ENCODE measurements at regions not wholly inside any gene's neighbourhood (a gene's known extent, or its start where the extent isn't known, plus 50 kb on each side); places are given as distances from the start of the nearest gene placed in this dataset.
"Not testable (repeated sequence)": the region's sequence is repeated elsewhere in the genome, so short reads cannot be mapped to it uniquely, and the experiment has no call there.

GRCh38 chr6:81353262-81353661 is 399.2 kb downstream of the TENT5A start:
- Mint-ChIP-seq H3K36me3 (ENCODE audit: unreplicated experiment) (no peaks in the 10 kb centered on the region), H3K27ac (ENCODE audit: unreplicated experiment) (no peak overlapping the region), H3K4me3 (ENCODE audit: unreplicated experiment) (no peak overlapping the region), H3K9me3 (ENCODE audit: unreplicated experiment) (peaks cover 2% of the 10 kb centered on the region), H3K27me3 (ENCODE audit: unreplicated experiment) (peaks cover 5% of the 10 kb centered on the region), H3K4me1 (ENCODE audit: low read depth, unreplicated experiment) (no peaks in the 10 kb centered on the region)
- no peak for DNase-seq
- TF ChIP-seq CTCF (IDR thresholded peaks at IDR 0.05; ENCODE audit: partially characterized antibody, unreplicated experiment) = no peak

- not testable (repeated sequence) for H3K4me3 Mint-ChIP-seq (ENCODE audit: unreplicated experiment); H3K27me3 Mint-ChIP-seq (ENCODE audit: unreplicated experiment); H3K27ac Mint-ChIP-seq (ENCODE audit: unreplicated experiment); H3K36me3 Mint-ChIP-seq (ENCODE audit: unreplicated experiment); H3K4me1 Mint-ChIP-seq (ENCODE audit: low read depth, unreplicated experiment); H3K9me3 Mint-ChIP-seq (ENCODE audit: unreplicated experiment); DNase-seq
Observed at GRCh38 chr6:81344026-81344425, 408.5 kb downstream of the TENT5A start.

- no peak for TF ChIP-seq CTCF (IDR thresholded peaks at IDR 0.05; ENCODE audit: partially characterized antibody, unreplicated experiment)
- Mint-ChIP-seq H3K4me1 (ENCODE audit: low read depth, unreplicated experiment) (no peaks in the 10 kb centered on the region), H3K27me3 (ENCODE audit: unreplicated experiment) (no peaks in the 10 kb centered on the region), H3K4me3 (ENCODE audit: unreplicated experiment) (no peak overlapping the region), H3K36me3 (ENCODE audit: unreplicated experiment) (no peaks in the 10 kb centered on the region), H3K27ac (ENCODE audit: unreplicated experiment) (no peak overlapping the region), H3K9me3 (ENCODE audit: unreplicated experiment) (peaks cover 1% of the 10 kb centered on the region)
- DNase-seq = no peak
Observed at GRCh38 chr6:81340946-81341345, 411.5 kb downstream of the TENT5A start.

GRCh38 chr6:81331526-81331925 is 421.0 kb downstream of the TENT5A start:
- Mint-ChIP-seq H3K27ac (ENCODE audit: unreplicated experiment) (no peak overlapping the region), H3K4me3 (ENCODE audit: unreplicated experiment) (no peak overlapping the region), H3K27me3 (ENCODE audit: unreplicated experiment) (no peaks in the 10 kb centered on the region), H3K9me3 (ENCODE audit: unreplicated experiment) (peaks cover 2% of the 10 kb centered on the region), H3K4me1 (ENCODE audit: low read depth, unreplicated experiment) (no peaks in the 10 kb centered on the region), H3K36me3 (ENCODE audit: unreplicated experiment) (no peaks in the 10 kb centered on the region)
- no peak for DNase-seq
- no peak for TF ChIP-seq CTCF (IDR thresholded peaks at IDR 0.05; ENCODE audit: partially characterized antibody, unreplicated experiment)

GRCh38 chr6:81328700-81329099 is 423.8 kb downstream of the TENT5A start:
- no peak overlapping the region for H3K27ac Mint-ChIP-seq (ENCODE audit: unreplicated experiment)
- H3K4me3 Mint-ChIP-seq (ENCODE audit: unreplicated experiment) = no peak overlapping the region
- TF ChIP-seq CTCF (IDR thresholded peaks at IDR 0.05; ENCODE audit: partially characterized antibody, unreplicated experiment) = no peak
- H3K36me3 Mint-ChIP-seq (ENCODE audit: unreplicated experiment) = no peaks in the 10 kb centered on the region
- H3K4me1 Mint-ChIP-seq (ENCODE audit: low read depth, unreplicated experiment) = no peaks in the 10 kb centered on the region
- no peak for DNase-seq
- H3K27me3 Mint-ChIP-seq (ENCODE audit: unreplicated experiment) = peaks cover 2% of the 10 kb centered on the region
- peaks cover 2% of the 10 kb centered on the region for H3K9me3 Mint-ChIP-seq (ENCODE audit: unreplicated experiment)

Data from glutamatergic neuron (in vitro differentiated cells).